ENCODE measurements at regions not wholly inside any gene's neighbourhood (a gene's known extent, or its start where the extent isn't known, plus 50 kb on each side); places are given as distances from the start of the nearest gene placed in this dataset.
A peak's percentile ranks its signal among the peaks of the same experiment; 100 is the strongest.

- no peak for TF ChIP-seq CTCF (conservative IDR thresholded peaks at IDR 0.05)
- peak overlapping the region; percentile 61; the same call in 1 of the 2 replicates for H3K27ac ChIP-seq
Measured at GRCh38 chr14:36397357-36397756, 76.9 kb upstream of the MBIP start.

- no peak for TF ChIP-seq CTCF (conservative IDR thresholded peaks at IDR 0.05)
- H3K27ac ChIP-seq = no peak overlapping the region
Measured at GRCh38 chr14:36396798-36397197, 76.4 kb upstream of the MBIP start.

GRCh38 chr14:36394593-36394992, 74.2 kb upstream of the MBIP start:
- no peak for TF ChIP-seq CTCF (conservative IDR thresholded peaks at IDR 0.05)
- no peak overlapping the region for H3K27ac ChIP-seq

- no peak for TF ChIP-seq CTCF (conservative IDR thresholded peaks at IDR 0.05)
- H3K27ac ChIP-seq = no peak overlapping the region
Measured at GRCh38 chr14:36390718-36391117, 70.3 kb upstream of the MBIP start.

GRCh38 chr14:36383767-36384431, 63.5 kb upstream of the MBIP start:
- TF ChIP-seq CTCF (conservative IDR thresholded peaks at IDR 0.05) = no peak
- H3K27ac ChIP-seq = no peak overlapping the region

GRCh38 chr14:36373982-36374673, 53.7 kb upstream of the MBIP start:
- TF ChIP-seq CTCF (conservative IDR thresholded peaks at IDR 0.05) = peak; percentile 89
- no peak overlapping the region for H3K27ac ChIP-seq
